ENCODE measurements at regions not wholly inside any gene's neighbourhood (a gene's known extent, or its start where the extent isn't known, plus 50 kb on each side); places are given as distances from the start of the nearest gene placed in this dataset.
"Not testable (repeated sequence)": the region's sequence is repeated elsewhere in the genome, so short reads cannot be mapped to it uniquely, and the experiment has no call there.

DNA sequence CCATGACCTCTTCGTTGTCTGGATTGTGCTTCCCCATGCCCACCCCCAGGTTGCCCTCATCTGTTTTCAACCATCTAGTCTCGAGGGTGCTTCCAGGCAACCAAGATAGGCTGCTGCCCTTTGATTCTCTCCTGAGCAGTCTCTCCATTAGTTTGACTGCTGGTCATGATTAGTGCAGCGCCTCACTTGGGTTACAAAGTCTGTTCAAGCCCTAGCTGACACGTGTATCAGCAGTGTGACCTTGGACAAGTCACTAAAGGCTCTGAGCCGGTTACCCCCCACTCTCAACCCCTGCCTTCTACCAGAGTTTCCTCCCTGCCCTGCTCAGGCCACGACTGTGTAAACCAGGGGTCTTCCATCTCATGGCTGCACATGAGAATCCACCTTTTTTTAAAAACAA, 185.3 kb upstream of the PWP1 start:
- no peak for DNase-seq (ENCODE audit: low read depth)

GRCh38 chr12:107501681-107502080, 183.9 kb upstream of the PWP1 start:
- DNase-seq (ENCODE audit: low read depth), result no peak

GRCh38 chr12:107503129-107503855, 182.3 kb upstream of the PWP1 start:
- no peak for DNase-seq (ENCODE audit: low read depth)

DNA sequence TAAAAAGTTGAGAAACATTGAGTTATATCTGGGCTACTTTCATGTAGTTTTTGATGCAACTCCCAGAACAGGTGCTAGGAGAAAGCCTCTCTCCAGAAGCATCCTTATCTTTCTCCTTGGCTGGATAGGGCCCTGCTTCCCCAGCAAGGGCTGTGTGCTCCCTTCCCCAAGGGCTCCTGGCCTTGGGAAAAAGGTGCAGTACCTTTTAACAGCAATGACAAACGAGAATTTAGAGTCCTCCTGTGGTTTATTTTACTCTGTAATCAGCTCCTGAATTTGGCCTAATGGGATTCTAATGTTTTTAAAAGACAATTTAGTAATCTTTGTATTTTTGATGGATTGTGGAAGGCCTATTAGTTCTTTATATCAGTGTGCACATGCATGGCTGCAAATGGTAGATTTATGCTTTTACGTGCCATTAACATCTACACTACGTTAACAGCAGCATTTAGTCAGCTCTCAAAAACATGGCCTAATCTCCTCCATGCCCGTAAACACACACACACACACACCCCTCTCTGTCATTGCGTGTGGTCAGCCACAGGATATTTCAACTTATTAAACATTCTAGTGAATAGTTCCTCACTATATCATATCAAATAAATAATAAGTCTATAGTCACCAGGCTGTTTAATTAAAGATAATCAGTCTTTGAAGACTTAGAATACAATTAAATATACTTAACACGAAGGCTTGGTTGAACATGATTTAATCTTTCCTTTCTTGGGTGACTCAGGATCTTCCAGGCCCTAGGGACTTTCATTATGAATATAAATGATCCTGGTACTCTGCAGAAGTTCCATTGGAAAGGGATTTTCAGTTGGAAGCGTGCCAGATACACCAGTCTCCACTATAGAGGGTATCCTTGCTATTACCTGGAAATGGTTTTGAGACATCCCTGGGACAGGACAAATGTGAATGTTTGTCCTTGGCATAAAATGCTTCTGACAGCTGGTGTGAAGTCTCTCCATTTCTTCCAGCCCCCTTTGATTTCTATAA, 181.4 kb upstream of the PWP1 start:
- no peak for DNase-seq (ENCODE audit: low read depth)

- no peak for DNase-seq (ENCODE audit: low read depth)
Measured at GRCh38 chr12:107509421-107509820, 176.2 kb upstream of the PWP1 start.

- DNase-seq (ENCODE audit: low read depth), result no peak
Measured at GRCh38 chr12:107510211-107510610, 175.4 kb upstream of the PWP1 start.

GRCh38 chr12:107511292-107511691, 174.3 kb upstream of the PWP1 start:
- DNase-seq (ENCODE audit: low read depth), result no peak

DNA sequence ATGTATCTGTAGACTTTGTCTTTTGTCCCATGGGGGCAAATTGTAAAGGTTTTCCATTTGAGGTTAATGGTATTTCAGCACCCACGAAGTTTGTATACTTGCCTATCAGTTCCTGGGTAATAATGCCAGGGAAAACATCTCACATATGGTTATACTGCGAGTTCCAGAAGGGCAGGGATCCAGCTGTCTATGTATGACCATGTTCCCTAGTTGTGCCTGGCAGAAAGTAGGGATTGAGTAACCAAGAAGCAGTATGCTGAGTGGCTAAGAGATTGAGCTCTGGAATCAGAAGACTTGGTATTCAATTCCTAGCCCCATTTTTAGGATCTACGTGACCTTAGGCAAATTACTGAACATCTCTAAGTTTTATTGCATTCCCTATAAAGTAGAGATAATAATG, 173.2 kb upstream of the PWP1 start:
- DNase-seq (ENCODE audit: low read depth), result no peak

GRCh38 chr12:107513184-107513583, 172.4 kb upstream of the PWP1 start:
- DNase-seq (ENCODE audit: low read depth), result no peak

DNA sequence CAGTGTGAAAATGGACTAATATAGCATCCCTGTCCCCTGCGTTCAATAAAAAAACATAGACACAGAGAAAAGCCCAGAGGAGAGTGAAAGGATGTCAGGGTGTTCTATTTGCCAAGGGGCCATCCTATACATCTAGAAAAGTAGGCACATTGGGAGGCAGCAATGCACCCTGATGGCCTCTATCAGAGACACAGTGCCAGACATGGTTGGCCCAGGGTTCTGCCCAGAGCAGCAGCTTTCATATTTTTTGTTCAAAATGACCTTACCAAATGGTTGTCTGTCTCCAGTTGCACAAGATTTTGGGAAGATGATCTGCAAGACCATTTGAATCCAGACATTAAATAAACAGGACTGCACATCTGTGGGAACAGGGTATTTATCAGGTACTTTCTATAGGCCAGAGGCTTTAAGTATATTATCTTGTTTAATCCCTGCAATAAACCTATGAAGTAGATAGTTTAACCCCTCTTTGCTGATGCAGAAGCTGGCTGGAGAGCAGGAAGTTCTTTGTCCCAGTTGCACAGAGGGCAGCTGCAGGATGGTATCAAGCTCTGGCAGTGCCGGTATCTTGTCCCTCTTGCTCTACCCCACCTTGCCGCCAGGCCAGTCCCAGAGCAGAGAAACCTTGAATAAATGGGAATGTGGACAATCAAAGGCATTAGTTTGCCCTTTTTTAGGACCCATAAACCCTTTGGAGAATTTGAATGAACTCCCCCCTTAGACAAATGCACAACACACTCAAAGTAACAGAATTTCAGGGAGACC, 171.8 kb upstream of the PWP1 start:
- no peak for DNase-seq (ENCODE audit: low read depth)

- DNase-seq (ENCODE audit: low read depth), result no peak
Measured at GRCh38 chr12:107514887-107515445, 170.6 kb upstream of the PWP1 start.

DNA sequence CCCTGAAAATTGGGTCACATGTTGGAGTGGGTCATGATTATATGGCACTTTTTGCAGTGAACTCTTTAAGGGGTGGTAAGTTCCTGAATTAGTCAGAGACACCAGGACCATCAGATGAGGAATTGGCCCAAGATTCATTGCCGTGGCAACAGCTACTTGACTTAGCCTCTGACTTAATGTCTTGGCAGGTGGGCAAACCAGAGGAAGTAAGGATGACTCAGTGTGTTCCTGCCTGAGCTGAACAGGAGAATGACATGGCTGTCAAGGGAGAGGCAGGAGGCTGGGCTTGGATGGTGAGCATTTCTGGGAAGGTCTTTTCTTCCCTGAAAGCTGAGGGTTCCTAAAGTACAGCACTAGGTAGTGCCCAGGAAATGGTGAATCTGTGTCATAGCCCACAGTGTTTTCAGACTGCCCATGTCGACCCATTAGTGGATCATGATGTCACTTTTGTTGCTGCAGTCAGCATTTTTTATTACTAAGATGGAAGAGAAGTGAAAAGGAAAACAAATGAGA, 170.1 kb upstream of the PWP1 start:
- DNase-seq (ENCODE audit: low read depth), result no peak

DNA sequence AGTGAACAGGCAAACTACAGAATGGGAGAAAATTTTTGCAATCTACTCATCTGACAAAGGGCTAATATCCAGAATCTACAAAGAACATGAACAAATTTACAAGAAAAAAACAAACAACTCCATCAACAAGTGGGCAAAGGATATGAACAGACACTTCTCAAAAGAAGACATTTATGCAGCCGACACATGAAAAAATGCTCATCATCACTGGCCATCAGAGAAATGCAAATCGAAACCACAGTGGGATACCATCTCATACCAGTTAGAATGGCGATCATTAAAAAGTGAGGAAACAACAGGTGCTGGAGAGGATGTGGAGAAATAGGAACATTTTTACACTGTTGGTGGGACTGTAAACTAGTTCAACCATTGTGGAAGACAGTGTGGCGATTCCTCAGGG, 167.8 kb upstream of the PWP1 start:
- not testable (repeated sequence) for DNase-seq (ENCODE audit: low read depth)

DNA sequence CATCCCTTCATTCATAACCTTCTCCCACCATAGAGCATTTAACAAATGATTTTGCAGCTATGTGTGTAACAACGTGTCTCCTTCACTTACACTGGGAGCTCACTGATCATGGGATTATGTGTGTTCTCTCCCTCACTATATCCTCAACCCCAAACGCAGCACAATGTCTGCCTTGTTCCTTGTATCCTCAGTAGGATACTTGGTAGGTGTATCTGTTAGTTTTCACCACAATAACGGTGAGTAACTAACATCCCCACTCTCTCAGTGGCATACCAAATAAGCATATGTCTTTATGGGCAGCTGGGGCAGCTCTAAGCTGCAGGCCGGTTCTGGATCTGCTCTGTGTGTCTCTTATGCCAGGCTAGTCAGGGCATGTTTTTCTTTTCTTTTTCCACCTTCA, 166.7 kb upstream of the PWP1 start:
- DNase-seq (ENCODE audit: low read depth), result no peak

DNA sequence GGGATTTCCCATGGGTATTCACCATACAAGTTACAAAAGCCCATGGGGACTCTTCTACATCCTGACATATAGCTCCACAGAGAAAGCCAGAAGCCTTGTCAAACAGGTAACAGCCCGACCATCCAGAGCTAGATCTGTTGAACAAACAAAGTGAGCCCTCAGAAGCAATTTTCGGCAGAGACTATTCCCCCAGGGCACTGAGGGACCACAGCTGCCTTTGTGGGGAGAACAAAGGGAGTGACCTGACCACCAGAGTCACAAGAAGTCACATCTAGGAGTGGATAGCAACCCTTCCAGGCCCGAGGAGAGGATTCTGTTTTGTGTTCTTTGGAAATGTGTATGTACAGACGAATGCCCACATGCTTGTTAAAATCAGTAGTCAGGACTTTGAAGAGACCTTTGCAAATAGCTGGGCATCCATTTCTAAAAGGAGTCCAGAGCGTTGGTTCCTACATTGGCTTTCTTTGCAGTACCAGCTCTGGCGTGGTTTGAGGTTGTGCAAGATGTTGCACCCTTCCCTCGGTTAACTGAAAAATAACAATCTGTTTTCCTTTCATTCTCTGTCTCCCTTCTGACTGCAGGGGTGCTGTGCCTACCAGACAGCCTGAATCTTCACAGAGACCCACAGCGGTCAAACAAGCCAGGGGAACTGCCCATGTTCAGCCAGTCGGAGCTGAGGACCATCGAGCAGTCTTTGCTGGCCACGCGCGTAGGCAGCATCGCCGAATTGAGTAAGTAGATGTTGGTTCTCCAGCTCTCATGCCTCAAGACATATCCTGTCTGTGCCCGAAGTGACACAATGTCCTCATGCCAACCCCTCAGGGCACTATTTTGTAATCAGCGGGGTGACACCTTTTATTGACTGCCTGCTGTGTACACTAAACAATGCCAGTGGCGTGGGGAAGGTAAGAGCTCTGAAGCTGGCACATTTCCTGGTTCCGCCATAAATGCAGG, 165.4 kb upstream of the PWP1 start:
- no peak for DNase-seq (ENCODE audit: low read depth)

DNA sequence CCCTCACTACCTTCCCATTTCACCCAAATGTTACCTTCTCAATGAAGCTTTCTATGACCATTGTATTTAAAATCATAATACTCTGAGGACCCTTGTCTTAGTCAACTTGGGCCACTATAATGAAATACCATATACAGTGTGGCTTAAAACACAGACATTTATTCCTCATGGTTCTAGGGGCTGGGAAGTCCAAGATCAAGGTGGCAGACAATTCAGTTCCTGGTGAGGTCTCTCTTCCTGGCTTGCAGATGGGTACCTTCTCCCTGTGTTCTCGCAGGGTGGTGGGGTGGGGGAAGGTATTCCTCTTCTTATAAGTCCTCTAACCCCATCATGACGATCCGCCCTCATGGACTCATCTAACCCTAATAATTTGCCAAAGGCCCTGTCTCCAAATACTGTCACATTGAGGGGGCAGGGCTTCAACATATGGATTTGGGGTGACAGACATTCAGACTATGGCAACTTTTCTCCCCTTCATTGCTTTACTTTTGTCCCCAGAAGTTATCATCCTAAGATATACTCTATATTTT, 163.7 kb upstream of the PWP1 start:
- DNase-seq (ENCODE audit: low read depth), result no peak

- DNase-seq (ENCODE audit: low read depth), result no peak
Measured at GRCh38 chr12:107522692-107523477, 162.7 kb upstream of the PWP1 start.

DNA sequence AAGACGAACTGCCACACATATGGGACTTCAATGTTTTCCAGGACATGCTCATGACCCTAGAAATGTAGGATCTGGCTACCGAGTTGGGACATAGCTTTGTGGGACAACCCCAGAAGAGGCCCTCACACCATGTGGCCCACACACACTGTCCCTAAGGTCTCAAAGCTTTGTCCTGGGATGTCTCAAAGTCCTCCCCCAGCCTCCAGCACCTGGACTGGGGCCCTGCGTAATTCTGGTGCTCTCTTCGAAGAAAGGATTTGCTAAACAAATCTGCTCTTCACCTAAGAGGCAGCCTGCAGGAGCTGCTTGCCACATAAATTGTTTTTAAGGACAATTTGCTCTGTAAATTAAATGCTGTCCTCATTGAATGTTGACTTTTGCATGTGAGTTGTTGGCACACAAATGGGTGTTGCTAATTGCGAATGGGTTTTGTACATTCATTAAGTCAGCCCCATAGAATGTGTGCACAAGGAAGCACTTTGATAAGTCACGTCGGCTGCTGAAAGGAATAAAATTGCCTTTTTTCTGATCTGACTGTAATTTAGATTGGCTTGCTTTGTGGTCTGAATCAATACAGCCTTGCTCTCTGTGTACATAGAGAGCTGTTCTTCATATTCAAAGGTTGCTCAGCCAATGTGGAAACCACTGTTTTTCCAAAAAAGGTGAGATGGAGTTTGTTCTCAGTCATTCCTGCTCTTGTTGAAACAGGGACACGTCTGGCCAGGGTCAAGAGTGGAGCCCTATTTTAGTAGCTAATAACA, 161.6 kb upstream of the PWP1 start:
- no peak for DNase-seq (ENCODE audit: low read depth)

All from stimulated activated CD8-positive, alpha-beta memory T cell treated with anti-CD3 and anti-CD28 coated beads, Interleukin-15, amount 100 ng/mL, for 1 hour (primary cell).